Activated B cell treated with CpG ODN at 0.5 μM for 24 hours (primary cell): ENCODE measurements at regions not wholly inside any gene's neighbourhood (a gene's known extent, or its start where the extent isn't known, plus 50 kb on each side); places are given as distances from the start of the nearest gene placed in this dataset.

ENCODE experiments used
- ATAC-seq: fragments of 200-7000 bp; cut with Tn5 transposase; one replicate; pipeline ENCODE4 v1.10.0; 2021; ENCODE audit warnings: low read depth, mild to moderate bottlenecking, moderate library complexity
- CTCF ChIA-PET: fragments of 350-600 bp; sonication (Branson Sonifier 250); formaldehyde crosslinking; loops from one replicate; lab custom pipeline; 2021; ENCODE audit warnings: antibody characterized with exemption; lab: Charles Lee
- POLR2A ChIA-PET: fragments of 350-600 bp; sonication (Branson Sonifier 250); formaldehyde crosslinking; loops from one replicate; lab custom pipeline; 2021; ENCODE audit warnings: antibody characterized with exemption; lab: Charles Lee
- DNase-seq: peaks from one replicate; pipeline ENCODE4 v3.0.0; 2022
- H3K27ac Mint-ChIP-seq: one replicate; pipeline ENCODE4 v1.8.0; 2020; ENCODE audit warnings: mixed read lengths
- H3K27me3 Mint-ChIP-seq: one replicate; pipeline ENCODE4 v1.8.0; 2021; ENCODE audit warnings: mixed read lengths
- H3K36me3 Mint-ChIP-seq: one replicate; pipeline ENCODE4 v1.8.0; 2021; ENCODE audit warnings: low read depth, mixed read lengths
- H3K4me1 Mint-ChIP-seq: one replicate; pipeline ENCODE4 v1.8.0; 2021; ENCODE audit warnings: mixed read lengths
- H3K4me3 Mint-ChIP-seq: one replicate; pipeline ENCODE4 v1.8.0; 2020; ENCODE audit warnings: mild to moderate bottlenecking, mixed read lengths
- H3K9me3 Mint-ChIP-seq: one replicate; pipeline ENCODE4 v1.8.0; 2020; ENCODE audit warnings: mixed read lengths
- intact Hi-C: fragments of 100-400 bp; cut with micrococcal nuclease; formaldehyde crosslinking; loops from one replicate; pipeline ENCODE4 v1.15.1; 2024
- TF ChIP-seq, protein P1 (sequence below): fragments of 200-600 bp; IDR thresholded peaks from one replicate; pipeline ENCODE4 v1.8.0; 2022; ENCODE audit warnings: antibody characterized with exemption, mild to moderate bottlenecking

DNA sequence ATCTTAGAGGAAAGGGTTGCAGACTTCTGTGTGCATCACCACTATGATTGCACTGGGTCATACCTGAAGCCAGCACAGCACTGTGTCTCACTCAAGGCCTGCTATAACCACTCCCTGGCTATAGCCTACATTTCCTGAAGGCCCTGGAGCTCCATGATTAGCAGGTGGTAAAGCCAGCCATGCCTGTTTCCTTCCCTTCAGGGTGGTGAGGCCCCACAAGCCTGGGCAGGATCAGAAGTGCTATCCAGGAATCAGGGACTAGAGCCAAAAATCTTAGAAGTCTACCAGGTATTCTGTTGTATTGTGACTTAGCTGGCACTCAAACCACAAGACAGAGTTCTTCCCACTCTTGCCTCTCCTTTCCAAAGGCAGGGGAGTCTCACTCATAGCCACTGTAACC is 734.6 kb downstream of the GLUD2 start:
- Mint-ChIP-seq H3K27ac (no peak overlapping the region), H3K4me3 (no peak overlapping the region), H3K4me1 (no peaks in the 10 kb centered on the region), H3K36me3 (no peaks in the 10 kb centered on the region), H3K27me3 (no peaks in the 10 kb centered on the region), H3K9me3 (no peaks in the 10 kb centered on the region)
- ChIA-PET POLR2A (no interaction called here), CTCF (no interaction called here)
- TF ChIP-seq, protein P1, sequence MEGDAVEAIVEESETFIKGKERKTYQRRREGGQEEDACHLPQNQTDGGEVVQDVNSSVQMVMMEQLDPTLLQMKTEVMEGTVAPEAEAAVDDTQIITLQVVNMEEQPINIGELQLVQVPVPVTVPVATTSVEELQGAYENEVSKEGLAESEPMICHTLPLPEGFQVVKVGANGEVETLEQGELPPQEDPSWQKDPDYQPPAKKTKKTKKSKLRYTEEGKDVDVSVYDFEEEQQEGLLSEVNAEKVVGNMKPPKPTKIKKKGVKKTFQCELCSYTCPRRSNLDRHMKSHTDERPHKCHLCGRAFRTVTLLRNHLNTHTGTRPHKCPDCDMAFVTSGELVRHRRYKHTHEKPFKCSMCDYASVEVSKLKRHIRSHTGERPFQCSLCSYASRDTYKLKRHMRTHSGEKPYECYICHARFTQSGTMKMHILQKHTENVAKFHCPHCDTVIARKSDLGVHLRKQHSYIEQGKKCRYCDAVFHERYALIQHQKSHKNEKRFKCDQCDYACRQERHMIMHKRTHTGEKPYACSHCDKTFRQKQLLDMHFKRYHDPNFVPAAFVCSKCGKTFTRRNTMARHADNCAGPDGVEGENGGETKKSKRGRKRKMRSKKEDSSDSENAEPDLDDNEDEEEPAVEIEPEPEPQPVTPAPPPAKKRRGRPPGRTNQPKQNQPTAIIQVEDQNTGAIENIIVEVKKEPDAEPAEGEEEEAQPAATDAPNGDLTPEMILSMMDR, result no peak
- intact Hi-C loops, result no loop called here
- DNase-seq, result no peak
- no peak for ATAC-seq

DNA sequence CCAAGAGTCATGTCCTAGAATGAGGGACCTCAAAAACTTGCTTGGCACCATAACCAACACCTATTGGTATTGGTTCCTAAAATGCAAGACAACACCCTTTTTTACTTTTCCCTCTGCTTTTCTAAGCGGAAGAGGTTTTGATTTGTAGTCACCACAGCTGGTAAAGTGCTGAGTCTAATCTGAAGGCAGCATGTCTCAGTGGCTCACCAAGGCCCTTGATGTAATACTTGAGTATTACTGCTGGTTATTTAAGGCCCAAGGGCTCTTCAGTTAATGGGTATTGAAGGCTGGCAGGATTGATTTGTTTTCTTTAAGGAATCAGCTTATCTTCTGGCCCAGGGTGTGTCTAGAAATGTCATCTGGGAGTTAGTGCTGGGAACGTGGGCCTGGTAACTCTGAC is 735.1 kb downstream of the GLUD2 start:
- no peaks in the 10 kb centered on the region for H3K9me3 Mint-ChIP-seq
- TF ChIP-seq, protein P1, result no peak
- ChIA-PET POLR2A (no interaction called here), CTCF (no interaction called here)
- intact Hi-C loops, result no loop called here
- no peaks in the 10 kb centered on the region for H3K27me3 Mint-ChIP-seq
- no peaks in the 10 kb centered on the region for H3K4me1 Mint-ChIP-seq
- ATAC-seq (no peak), DNase-seq (no peak)
- no peaks in the 10 kb centered on the region for H3K36me3 Mint-ChIP-seq
- no peak overlapping the region for H3K27ac Mint-ChIP-seq
- H3K4me3 Mint-ChIP-seq, result no peak overlapping the region

DNA sequence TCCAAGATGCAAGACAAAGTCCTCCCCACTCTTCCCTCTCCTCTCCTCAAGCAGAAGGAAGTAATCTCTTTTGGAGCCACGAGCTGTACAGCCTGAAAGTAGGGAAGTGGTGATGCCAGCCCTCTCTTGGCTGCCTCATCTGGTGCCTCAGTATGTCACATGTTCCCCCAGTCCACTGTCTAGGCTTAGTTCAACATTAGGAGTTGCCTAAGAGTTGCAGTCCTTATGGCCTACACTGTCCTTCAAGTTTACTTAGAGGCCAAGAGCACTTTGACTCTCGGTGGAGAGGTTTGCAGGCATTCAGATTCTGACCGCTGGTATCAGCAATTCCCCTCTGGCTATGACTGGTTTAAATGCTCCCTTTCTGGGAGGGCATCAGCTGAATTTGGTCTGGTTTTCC is 735.6 kb downstream of the GLUD2 start:
- ChIA-PET POLR2A (no interaction called here), CTCF (no interaction called here)
- ATAC-seq (no peak), DNase-seq (no peak)
- Mint-ChIP-seq H3K9me3 (no peaks in the 10 kb centered on the region), H3K27me3 (no peaks in the 10 kb centered on the region), H3K4me3 (no peak overlapping the region), H3K4me1 (no peaks in the 10 kb centered on the region), H3K36me3 (no peaks in the 10 kb centered on the region), H3K27ac (no peak overlapping the region)
- intact Hi-C loops, result no loop called here
- TF ChIP-seq, protein P1, result no peak

DNA sequence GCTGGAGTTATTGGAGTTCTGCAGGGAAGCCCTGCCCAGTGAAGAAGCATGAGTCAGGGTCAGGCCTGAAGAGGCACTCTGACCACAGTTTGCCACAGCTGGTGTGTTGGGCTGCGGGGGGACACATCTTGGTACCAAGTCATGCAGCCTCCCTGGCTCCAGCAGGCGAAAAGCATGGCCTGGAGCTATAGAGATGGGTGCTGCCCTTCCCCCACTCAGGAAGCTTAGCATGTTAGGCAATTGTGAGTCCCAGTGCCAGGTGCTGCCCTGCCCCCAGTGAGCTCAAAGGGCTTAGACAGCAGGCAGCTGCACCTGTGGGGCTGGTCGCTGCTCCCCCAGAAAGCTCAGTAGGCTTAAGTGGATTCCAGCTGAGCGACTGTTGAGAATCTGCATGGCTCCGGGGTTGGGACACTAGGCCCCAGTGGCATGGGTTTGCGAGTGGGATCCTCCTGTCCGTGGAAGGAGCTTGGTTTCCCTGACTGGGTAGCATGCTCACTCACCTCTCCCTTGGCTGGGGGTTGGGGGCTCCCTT is 755.5 kb downstream of the GLUD2 start:
- no peaks in the 10 kb centered on the region for H3K27me3 Mint-ChIP-seq
- CTCF ChIA-PET, result no interaction called here
- DNase-seq (no peak), ATAC-seq (no peak)
- TF ChIP-seq, protein P1, result no peak
- H3K9me3 Mint-ChIP-seq, result no peaks in the 10 kb centered on the region
- no peak overlapping the region for H3K4me3 Mint-ChIP-seq
- POLR2A ChIA-PET, result no interaction called here
- H3K36me3 Mint-ChIP-seq, result no peaks in the 10 kb centered on the region
- H3K4me1 Mint-ChIP-seq, result no peaks in the 10 kb centered on the region
- H3K27ac Mint-ChIP-seq, result no peak overlapping the region
- intact Hi-C loops, result no loop called here

DNA sequence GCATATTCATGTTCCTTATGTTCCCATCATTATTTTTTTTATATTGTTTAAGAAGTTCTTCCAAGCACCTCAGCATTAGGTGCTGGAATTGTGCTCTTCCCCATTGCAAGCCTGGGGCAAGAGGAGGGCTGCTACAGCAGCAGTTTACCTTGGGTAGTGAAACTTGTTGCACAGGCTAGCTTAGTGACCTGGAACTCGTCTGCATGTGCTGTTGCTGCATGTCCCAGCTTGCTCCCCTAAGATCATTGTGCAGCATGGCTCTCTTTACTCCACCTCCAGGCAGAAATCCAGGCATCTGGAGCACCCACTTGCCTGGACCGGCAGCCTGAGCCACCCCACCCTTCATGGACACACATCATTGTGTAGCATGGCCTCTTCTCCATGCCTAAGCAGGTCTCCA is 776.0 kb downstream of the GLUD2 start:
- H3K9me3 Mint-ChIP-seq, result no peaks in the 10 kb centered on the region
- no peak overlapping the region for H3K4me3 Mint-ChIP-seq
- no peaks in the 10 kb centered on the region for H3K36me3 Mint-ChIP-seq
- DNase-seq (no peak), ATAC-seq (no peak)
- no peak overlapping the region for H3K27ac Mint-ChIP-seq
- H3K4me1 Mint-ChIP-seq, result no peaks in the 10 kb centered on the region
- H3K27me3 Mint-ChIP-seq, result no peaks in the 10 kb centered on the region
- intact Hi-C loops, result no loop called here
- ChIA-PET CTCF (no interaction called here), POLR2A (no interaction called here)
- TF ChIP-seq, protein P1, result no peak
